HG02981 (cell line): ENCODE measurements at regions not wholly inside any gene's neighbourhood (a gene's known extent, or its start where the extent isn't known, plus 50 kb on each side); places are given as distances from the start of the nearest gene placed in this dataset.

Experiments
- ATAC-seq: cut with Tn5 transposase; IDR thresholded peaks from one replicate; pipeline ENCODE4 v1.9.1; 2021; ENCODE audit warnings: mild to moderate bottlenecking, moderate library complexity; ENCODE audit not compliant: unreplicated experiment

DNA sequence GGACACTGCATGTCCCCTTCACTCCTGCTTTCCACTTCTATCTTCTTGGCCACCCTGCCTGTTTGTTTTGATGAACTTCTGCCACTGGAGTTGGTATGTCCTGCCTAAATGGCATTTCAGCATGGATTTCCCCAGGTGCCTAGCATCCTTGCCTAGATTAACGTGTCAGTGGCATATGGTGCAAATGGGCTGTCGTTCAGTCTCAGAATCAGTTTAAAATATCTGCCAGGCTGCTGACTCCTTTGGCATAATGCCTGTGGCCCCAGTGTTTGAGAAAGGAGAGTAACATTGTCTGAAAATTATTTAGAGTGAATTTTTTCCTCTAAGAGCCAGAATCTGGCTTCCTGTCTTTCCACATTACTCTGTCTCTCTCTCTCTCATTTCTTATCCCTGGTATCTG is 64.9 kb upstream of the BARHL2 start:
- no peak for ATAC-seq

DNA sequence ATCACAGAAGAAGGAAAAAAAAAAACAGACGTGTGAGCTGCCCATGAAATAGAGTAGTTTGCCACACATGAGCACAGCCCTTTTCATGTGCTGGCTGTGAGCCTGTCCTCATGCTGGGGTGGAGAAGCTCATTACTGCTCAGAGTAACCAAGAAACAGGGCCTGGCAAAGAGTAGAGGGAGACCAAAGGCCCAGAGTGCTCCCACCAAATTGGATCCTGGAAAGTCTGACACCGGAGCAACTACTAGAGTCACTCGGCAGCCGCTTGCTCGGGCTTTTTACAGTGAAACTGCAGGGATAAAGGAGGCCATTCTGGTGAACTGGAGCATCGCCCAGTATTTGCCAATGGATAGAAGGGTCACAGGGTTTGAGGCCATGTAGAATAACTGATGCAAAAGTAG is 64.4 kb upstream of the BARHL2 start:
- ATAC-seq, result no peak

DNA sequence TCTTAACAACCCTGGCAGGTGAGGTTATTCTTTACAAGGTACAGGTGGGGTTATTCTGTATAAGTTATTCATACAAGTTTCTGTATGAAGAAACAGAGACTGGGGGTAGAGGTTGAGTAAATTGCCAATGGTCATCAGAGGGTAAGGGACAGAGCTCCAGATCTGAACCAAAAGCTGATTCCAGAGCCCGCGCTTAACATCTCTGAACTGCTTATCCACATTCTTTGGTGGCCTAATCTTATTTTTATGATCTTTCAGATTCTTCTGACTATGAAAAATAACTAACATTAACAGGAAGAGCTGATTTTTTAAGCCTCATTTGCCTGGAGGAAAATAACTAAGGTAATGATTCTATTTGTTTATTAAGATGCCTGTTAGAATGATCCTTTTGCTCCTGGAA is 63.9 kb upstream of the BARHL2 start:
- ATAC-seq, result no peak

DNA sequence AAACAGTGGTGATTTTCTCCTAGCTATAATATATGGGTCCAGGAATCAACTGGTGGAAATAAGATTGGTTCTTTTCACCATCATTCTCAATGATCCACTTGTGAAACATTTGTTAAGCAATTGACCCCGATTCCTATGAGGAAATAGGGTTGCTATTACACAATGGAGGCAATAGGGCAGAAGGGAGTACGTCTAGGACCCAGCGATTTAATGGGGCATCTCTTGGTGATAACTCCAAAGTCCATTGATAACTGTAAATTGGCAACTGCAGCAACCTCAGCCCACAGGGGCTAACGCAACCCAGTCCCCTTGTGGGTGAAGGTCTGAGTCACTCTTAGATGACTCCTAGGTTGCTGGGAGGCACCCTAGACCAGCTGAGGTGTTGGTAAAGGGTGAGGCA is 62.5 kb upstream of the BARHL2 start:
- ATAC-seq, result no peak

DNA sequence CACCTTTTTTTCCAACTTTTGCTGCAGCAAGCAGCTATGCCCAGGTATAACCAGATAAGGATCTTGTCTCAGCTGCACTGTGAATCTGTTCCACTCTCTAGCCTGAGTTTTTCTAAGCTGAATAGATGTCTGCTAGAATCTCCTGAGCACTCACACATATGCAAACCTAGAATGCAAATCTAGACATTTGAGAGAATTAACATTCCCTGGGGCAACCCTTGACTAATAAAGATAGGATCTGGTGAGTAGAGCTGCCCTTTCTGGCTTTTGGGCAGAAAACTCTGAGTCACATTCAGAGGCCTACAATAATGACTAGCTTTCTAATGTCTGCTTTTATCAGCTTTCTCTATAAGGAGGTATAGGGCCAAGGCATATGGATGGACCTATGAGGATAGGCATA is 61.4 kb upstream of the BARHL2 start:
- no peak for ATAC-seq

DNA sequence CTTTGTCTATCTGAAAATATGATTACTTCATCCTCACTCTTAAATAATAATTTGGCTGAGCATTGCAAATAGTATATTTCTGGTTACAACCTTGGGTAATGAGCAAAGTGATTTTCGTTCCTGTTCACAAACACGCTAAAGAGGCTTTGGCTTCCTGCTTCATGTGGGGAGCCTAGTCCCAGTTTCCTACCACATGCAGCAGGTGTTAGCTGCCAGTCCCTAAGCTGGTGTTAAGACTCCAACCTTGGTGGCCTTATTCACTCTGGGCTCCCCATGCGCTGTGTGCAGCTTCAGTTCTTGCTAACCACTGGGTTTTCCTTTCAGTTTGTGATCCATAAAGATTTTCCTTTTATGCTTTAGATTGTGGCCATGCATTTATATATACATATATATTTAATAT is 56.7 kb upstream of the BARHL2 start:
- ATAC-seq, result no peak

DNA sequence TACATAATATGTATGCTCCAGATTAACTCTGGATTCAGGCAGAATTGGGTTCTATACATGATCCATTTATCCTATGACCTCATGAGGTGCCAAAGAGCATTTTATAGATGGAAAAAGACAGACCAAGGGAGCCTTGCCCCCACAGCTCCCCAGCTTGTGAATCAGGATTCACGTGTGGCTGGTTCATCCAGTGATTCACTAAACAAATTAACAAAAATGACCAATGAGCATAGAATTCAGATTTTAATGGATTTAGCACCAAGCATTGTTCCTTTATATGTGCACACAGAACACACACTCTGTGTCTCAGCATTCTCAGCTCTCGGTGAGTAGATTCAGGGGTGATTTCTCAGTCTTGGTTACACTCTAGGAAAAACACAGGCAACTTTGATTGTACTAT is 51.7 kb upstream of the BARHL2 start:
- no peak for ATAC-seq

DNA sequence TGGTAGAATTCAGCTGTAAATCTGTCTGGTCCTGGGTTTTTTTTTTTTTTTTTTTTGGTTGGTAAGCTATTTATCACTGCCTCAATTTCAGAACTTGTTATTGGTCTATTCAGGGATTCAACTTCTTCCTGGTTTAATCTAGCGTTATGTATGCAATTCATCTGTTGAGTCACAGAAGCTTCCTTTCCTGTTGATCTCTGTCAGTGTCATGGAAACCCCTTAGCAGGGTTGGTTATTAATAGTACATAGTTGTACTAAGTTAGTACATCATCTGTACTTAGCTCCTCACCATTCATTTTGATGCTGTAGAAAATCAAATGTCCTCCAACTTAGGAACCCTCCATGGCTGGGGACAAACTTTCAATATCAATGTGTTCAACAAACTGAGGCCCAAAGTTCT is 51.0 kb upstream of the BARHL2 start:
- ATAC-seq, result no peak
